ENCODE measurements at regions not wholly inside any gene's neighbourhood (a gene's known extent, or its start where the extent isn't known, plus 50 kb on each side); places are given as distances from the start of the nearest gene placed in this dataset. TPM values are rescaled to one million over a fixed set of nuclear protein-coding genes. Genes with fewer than 3 reads are reported as not detected.

DNA sequence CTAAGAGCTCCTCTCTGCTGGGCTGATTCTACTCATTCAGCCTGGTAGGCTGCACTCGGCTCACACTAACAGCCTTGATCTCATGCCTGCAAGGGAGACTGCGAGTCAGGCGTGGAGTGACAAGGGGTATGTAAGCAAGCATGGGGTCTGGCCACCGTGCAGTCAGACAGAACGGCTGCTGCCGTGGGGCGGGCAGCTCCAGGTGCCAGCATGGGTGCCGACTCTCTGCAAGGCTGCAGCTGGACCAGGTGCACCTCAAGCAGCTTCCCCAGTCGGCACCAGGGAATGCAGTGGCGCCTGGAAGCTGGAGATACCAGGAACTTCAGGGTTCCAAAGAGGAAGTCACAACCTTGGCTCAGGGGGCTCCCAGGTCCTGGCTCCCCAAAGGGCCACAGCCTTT, 892.3 kb downstream of the OLFM4 start:
- TF ChIP-seq, protein P1, sequence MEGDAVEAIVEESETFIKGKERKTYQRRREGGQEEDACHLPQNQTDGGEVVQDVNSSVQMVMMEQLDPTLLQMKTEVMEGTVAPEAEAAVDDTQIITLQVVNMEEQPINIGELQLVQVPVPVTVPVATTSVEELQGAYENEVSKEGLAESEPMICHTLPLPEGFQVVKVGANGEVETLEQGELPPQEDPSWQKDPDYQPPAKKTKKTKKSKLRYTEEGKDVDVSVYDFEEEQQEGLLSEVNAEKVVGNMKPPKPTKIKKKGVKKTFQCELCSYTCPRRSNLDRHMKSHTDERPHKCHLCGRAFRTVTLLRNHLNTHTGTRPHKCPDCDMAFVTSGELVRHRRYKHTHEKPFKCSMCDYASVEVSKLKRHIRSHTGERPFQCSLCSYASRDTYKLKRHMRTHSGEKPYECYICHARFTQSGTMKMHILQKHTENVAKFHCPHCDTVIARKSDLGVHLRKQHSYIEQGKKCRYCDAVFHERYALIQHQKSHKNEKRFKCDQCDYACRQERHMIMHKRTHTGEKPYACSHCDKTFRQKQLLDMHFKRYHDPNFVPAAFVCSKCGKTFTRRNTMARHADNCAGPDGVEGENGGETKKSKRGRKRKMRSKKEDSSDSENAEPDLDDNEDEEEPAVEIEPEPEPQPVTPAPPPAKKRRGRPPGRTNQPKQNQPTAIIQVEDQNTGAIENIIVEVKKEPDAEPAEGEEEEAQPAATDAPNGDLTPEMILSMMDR (IDR thresholded peaks at IDR 0.05): no peak
- TF ChIP-seq POLR2A (IDR thresholded peaks at IDR 0.05) (no peak), EP300 (IDR thresholded peaks at IDR 0.05) (no peak)
- WGBS, 2 donors: 87 to 88% methylated on average over 9 to 10 of the region's 10 CpGs
- no peak overlapping the region for H3K27ac ChIP-seq
- H3K9me3 ChIP-seq: no peaks in the 10 kb centered on the region
- no peaks in the 10 kb centered on the region for H3K36me3 ChIP-seq
- no peaks in the 10 kb centered on the region for H3K27me3 ChIP-seq
- no peaks in the 10 kb centered on the region for H3K4me1 ChIP-seq
- H3K4me3 ChIP-seq: no peak overlapping the region
- no peak for DNase-seq (ENCODE audit: low spot score in 2 of 2)

DNA sequence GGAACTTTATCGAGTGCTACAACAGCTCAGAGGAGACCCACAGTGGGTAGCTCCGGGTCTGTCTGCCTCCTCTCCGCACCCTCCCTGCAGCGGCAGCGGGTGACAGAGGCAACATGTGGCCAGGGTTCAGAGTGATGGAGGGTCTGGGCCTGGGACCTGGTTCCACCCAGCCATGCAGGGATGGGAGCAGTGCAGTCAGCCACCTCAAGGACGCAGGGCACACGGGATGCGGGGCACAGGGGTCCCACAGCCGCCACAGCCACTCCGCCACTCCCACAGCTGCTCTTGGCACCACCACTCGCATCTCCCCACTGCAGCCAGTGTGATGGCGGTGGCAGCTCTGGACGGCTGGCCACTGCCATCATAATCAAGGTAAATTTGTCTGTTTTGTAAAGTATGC, 892.9 kb downstream of the OLFM4 start:
- Histone ChIP-seq H3K9me3 (no peaks in the 10 kb centered on the region), H3K4me3 (no peak overlapping the region), H3K36me3 (no peaks in the 10 kb centered on the region), H3K27me3 (no peaks in the 10 kb centered on the region), H3K4me1 (no peaks in the 10 kb centered on the region), H3K27ac (no peak overlapping the region)
- WGBS, 2 donors: 83 to 90% methylated on average over 13 of the region's 13 CpGs
- TF ChIP-seq, protein P1 (IDR thresholded peaks at IDR 0.05): no peak
- no peak for TF ChIP-seq POLR2A (IDR thresholded peaks at IDR 0.05)
- no peak for TF ChIP-seq EP300 (IDR thresholded peaks at IDR 0.05)
- no peak for DNase-seq (ENCODE audit: low spot score in 2 of 2)

DNA sequence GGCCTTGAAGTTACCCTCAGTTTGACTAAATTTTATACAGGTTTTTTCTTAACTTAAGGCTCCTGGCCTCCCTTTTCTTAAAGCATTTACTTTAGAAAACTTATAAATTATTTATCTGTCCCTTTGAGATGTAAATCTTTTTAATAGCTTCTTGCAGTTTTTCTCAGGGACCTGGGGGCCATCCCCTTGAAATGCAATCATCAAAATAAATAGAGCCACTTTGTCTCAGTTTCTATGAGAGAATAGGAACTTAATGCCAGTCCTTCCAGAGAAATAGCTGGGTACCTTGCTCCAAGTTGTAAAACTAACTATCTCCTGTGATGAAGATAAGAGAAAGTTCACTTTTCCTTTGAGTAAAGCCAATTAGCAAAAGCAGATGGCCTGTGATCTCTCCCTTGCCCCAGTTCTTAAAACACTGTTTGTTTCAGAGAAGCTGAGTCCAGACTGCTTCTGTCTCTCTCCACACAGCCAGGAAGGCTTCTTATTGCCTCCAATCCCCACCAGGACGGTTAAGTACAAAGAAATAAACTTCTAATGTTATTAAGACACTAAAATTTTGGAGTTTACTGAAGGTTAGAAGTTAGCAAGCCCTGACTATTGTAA, 913.1 kb downstream of the OLFM4 start:
- WGBS, 2 donors: 16% methylated on average over 1 of the region's 1 CpG
- no peaks in the 10 kb centered on the region for H3K27me3 ChIP-seq
- no peak for DNase-seq (ENCODE audit: low spot score in 2 of 2)
- H3K4me1 ChIP-seq: no peaks in the 10 kb centered on the region
- H3K9me3 ChIP-seq: no peaks in the 10 kb centered on the region
- H3K27ac ChIP-seq: no peak overlapping the region
- TF ChIP-seq POLR2A (IDR thresholded peaks at IDR 0.05): no peak
- H3K4me3 ChIP-seq: no peak overlapping the region
- H3K36me3 ChIP-seq: no peaks in the 10 kb centered on the region

DNA sequence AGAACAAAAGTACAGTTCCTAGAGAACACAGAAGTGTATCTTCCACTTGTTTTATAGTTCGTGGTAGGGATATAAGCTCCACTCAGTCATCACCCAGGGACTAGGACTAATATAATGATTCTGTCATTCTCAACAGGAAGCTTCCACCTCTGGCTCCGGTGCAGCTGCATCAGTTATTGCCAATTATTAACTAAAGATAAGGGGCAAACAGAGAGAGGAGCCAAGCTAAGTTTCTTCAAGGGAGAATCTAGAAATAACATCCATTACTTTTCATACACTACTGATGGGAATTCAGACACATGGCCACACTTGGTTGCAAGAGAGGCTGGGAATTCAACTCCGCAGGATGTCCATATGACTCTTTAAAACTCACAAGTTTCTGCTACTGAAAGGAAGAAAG, 917.9 kb downstream of the OLFM4 start:
- no peaks in the 10 kb centered on the region for H3K4me1 ChIP-seq
- WGBS, 2 donors: 44% methylated on average over 3 of the region's 3 CpGs
- no peaks in the 10 kb centered on the region for H3K36me3 ChIP-seq
- no peak for DNase-seq (ENCODE audit: low spot score in 2 of 2)
- H3K9me3 ChIP-seq: no peaks in the 10 kb centered on the region
- TF ChIP-seq EP300 (IDR thresholded peaks at IDR 0.05) (no peak), POLR2A (IDR thresholded peaks at IDR 0.05) (no peak)
- TF ChIP-seq, protein P1 (IDR thresholded peaks at IDR 0.05): no peak
- H3K4me3 ChIP-seq: no peak overlapping the region
- H3K27me3 ChIP-seq: no peaks in the 10 kb centered on the region
- H3K27ac ChIP-seq: no peak overlapping the region

DNA sequence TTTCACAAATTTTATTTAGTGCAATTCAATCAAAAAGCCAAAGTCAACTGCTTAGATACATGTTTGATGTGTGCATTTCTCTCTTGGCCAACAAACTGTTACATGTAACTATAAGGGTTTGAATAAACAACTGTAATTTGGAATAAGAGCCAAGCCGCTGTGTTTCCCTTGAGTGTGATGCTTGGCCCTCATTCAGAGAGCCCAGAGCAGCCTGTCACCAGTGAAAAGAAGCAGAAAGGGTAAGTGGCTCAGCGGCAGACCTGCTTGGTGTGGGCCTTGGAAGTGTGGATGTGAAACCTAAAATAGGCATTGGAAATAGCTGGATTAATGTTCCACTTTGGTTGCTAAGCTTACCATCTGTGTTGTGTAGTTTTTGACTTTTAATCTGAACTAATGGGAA, 924.6 kb downstream of the OLFM4 start:
- H3K27ac ChIP-seq: no peak overlapping the region
- no peaks in the 10 kb centered on the region for H3K27me3 ChIP-seq
- TF ChIP-seq, protein P1 (IDR thresholded peaks at IDR 0.05): no peak
- TF ChIP-seq EP300 (IDR thresholded peaks at IDR 0.05) (no peak), POLR2A (IDR thresholded peaks at IDR 0.05) (no peak)
- H3K9me3 ChIP-seq: no peaks in the 10 kb centered on the region
- H3K36me3 ChIP-seq: no peaks in the 10 kb centered on the region
- no peak for DNase-seq (ENCODE audit: low spot score in 2 of 2)
- H3K4me1 ChIP-seq: no peaks in the 10 kb centered on the region
- H3K4me3 ChIP-seq: no peak overlapping the region
- WGBS, 2 donors: 39 to 48% methylated on average over 2 of the region's 2 CpGs

Small RNAs in the stretch of these regions (small RNA-seq; reads per million reads assigned to genes)
- not detected for gene RN7SL618P

All from tibial nerve (tissue), 4 donors.